Lower leg skin (tissue), 4 donors: ENCODE measurements at regions not wholly inside any gene's neighbourhood (a gene's known extent, or its start where the extent isn't known, plus 50 kb on each side); places are given as distances from the start of the nearest gene placed in this dataset.

Experiments
- DNase-seq, 2 donors: peaks; one replicate each; pipeline ENCODE4 v3.0.0-alpha.2; 2019; ENCODE audit warnings: low spot score in 2 of 2
- H3K4me3 ChIP-seq: fragments of 200-600 bp; sonication (generic); 2 replicates; pipeline ENCODE4 v1.5.1; 2017; ENCODE audit warnings: mild to moderate bottlenecking, low read depth; ENCODE audit not compliant: poor library complexity, severe bottlenecking
- POLR2A ChIP-seq, 2 donors: fragments of 450-650 bp; IDR thresholded peaks; one replicate each; pipeline ENCODE4 v1.6.1; 2016 to 2017; ENCODE audit warnings: antibody characterized with exemption in 2 of 2, mild to moderate bottlenecking in 1 of 2, moderate library complexity in 1 of 2
- WGBS, 2 donors: methylation state at CpG; one replicate each; pipeline ENCODE4 v1.1.5; 2018; 5-methylcytosine and 5-hydroxymethylcytosine counted together
- intact Hi-C: fragments of 100-400 bp; cut with DNase I; formaldehyde crosslinking; loops from one replicate; pipeline ENCODE4 v1.15.0; 2023; ENCODE audit warnings: low total_unique reads
- TF ChIP-seq, protein P1 (sequence below), 3 donors: fragments of 450-650 bp; IDR thresholded peaks; one replicate each; pipeline ENCODE4 v1.5.1; 2016; ENCODE audit warnings: antibody characterized with exemption in 3 of 3, mild to moderate bottlenecking in 3 of 3, moderate library complexity in 2 of 3

DNA sequence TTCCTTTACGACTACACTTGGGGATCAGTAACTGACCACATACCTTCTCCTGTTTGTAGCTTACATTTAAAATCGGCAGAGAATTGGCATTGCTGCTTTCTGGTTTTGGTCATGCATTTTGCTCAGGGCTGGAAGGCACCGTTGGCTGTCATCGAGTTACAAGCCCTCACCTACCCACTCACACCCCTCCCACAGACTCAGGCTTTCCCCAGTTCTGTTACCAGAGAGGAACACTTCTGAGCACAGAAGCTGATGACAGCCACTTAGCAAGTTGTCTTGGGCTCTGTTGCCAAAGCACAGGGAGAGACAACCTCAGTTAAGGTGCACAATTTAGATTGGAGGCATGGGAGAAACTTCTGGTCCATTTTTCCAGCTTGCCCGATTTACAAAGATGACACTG, 204.8 kb upstream of the TOPAZ1 start:
- no peak for DNase-seq
- intact Hi-C loops: no loop called here
- H3K4me3 ChIP-seq: no peak overlapping the region
- WGBS, 2 donors: 78 to 83% methylated on average over 5 of the region's 5 CpGs
- no peak for TF ChIP-seq POLR2A (IDR thresholded peaks at IDR 0.05)
- TF ChIP-seq, protein P1, sequence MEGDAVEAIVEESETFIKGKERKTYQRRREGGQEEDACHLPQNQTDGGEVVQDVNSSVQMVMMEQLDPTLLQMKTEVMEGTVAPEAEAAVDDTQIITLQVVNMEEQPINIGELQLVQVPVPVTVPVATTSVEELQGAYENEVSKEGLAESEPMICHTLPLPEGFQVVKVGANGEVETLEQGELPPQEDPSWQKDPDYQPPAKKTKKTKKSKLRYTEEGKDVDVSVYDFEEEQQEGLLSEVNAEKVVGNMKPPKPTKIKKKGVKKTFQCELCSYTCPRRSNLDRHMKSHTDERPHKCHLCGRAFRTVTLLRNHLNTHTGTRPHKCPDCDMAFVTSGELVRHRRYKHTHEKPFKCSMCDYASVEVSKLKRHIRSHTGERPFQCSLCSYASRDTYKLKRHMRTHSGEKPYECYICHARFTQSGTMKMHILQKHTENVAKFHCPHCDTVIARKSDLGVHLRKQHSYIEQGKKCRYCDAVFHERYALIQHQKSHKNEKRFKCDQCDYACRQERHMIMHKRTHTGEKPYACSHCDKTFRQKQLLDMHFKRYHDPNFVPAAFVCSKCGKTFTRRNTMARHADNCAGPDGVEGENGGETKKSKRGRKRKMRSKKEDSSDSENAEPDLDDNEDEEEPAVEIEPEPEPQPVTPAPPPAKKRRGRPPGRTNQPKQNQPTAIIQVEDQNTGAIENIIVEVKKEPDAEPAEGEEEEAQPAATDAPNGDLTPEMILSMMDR (IDR thresholded peaks at IDR 0.05): no peak

DNA sequence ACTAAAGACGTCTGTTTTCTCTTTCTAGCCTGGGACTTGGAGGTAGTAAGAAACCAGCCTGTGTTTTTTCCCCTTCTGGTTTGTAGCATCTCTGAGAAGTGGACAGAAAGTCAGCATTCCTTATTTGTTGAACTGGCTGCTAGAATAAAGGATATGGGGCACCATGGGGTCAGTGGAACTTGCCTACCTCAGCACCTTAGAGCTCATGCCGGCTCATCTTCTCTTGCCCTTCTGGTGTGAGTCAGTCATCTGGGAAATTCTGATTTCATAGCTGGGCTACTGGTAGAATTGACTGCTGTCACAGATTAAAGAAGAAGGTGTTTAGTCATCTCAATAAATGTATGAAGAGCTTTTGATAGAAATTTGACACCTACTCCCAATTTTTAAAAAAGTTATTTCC, 202.7 kb upstream of the TOPAZ1 start:
- 81 to 88% methylated on average over 2 of the region's 2 CpGs for WGBS, 2 donors
- no peak for DNase-seq
- no peak overlapping the region for H3K4me3 ChIP-seq
- no peak for TF ChIP-seq POLR2A (IDR thresholded peaks at IDR 0.05)
- TF ChIP-seq, protein P1 (IDR thresholded peaks at IDR 0.05): no peak
- intact Hi-C loops: no loop called here

DNA sequence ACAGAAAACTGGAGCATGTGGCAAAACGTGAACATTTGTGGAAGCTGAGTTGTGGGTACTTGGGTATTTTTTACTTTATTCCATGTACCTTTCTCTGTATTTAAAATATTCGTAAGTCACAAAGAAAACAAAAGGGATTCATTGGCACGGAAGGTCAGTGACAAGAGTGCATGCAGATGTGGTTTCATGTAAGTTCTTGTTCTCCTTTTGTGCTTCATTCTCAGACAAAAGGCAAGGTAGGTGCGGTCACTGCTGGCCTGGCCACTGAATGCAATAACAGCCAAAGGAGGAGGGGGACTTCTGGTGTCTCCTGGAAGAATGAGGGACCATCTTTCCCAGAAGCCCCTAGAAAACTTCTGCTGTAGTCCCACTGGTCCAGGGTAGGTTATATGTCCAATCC, 200.0 kb upstream of the TOPAZ1 start:
- intact Hi-C loops: no loop called here
- no peak for DNase-seq
- no peak overlapping the region for H3K4me3 ChIP-seq
- TF ChIP-seq, protein P1 (IDR thresholded peaks at IDR 0.05): no peak
- TF ChIP-seq POLR2A (IDR thresholded peaks at IDR 0.05): no peak
- WGBS, 2 donors: 62 to 73% methylated on average over 4 of the region's 4 CpGs

DNA sequence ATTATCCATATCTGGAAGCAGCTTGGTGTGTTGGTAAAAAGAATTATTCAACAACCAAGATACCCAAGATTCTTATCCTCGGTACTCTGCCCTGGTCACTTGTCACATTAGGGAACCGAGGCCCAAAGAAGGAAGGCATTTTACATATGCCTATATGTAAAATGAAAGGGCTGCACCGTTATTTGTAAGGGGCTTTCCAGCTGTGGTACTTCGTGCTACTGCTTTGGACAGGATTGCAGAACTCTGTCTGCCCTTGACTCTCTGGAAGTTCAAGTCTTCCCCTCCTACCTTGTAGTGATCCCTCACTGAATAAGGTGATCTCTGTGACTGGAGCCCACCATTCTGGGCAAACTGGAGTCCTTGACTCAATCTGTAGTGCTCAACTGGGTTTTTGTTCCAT, 198.9 kb upstream of the TOPAZ1 start:
- H3K4me3 ChIP-seq: no peak overlapping the region
- DNase-seq: no peak
- TF ChIP-seq POLR2A (IDR thresholded peaks at IDR 0.05): no peak
- TF ChIP-seq, protein P1 (IDR thresholded peaks at IDR 0.05): no peak
- 85 to 90% methylated on average over 4 of the region's 4 CpGs for WGBS, 2 donors
- intact Hi-C loops: no loop called here

DNA sequence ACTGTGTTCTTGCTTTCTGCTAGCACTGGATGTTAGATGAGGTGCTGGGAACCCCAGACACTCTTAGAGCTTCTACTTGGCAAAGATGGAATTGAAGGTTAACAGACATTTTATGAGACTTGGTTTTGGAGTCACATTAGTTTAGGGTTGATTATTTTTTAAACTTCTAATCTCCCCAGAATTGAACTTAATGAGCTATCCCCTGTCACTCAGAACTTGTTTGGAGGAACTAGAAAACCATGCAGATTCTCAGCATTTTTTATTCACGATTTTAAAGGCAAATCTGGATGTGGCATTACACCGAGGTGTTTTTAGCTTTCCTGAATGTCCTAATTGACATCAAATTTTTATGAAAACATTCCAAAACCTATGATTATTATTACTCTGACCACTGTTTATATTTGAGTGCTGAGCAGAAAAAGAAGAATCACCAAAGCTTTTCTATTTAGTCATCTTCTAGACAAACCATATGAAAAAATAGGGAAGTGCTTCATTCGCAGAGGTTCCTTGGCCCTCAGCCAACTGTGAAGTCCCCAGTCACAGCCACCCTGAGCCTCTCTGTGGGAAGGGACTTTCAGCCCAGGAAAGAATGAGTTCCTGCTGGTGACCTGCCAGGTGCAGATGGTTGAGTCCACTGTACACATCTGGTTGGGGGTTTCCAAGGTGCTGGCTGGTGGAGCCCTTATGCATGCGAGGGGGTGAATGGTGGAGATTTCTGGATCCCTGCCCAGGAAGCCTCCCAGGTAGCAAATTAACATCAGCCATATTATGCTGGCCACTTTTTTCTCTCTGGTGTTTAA, 196.0 kb upstream of the TOPAZ1 start:
- H3K4me3 ChIP-seq: no peak overlapping the region
- no peak for TF ChIP-seq POLR2A (IDR thresholded peaks at IDR 0.05)
- TF ChIP-seq, protein P1 (IDR thresholded peaks at IDR 0.05): no peak
- intact Hi-C loops: no loop called here
- WGBS, 2 donors: 44 to 54% methylated on average over 4 of the region's 4 CpGs
- no peak for DNase-seq

DNA sequence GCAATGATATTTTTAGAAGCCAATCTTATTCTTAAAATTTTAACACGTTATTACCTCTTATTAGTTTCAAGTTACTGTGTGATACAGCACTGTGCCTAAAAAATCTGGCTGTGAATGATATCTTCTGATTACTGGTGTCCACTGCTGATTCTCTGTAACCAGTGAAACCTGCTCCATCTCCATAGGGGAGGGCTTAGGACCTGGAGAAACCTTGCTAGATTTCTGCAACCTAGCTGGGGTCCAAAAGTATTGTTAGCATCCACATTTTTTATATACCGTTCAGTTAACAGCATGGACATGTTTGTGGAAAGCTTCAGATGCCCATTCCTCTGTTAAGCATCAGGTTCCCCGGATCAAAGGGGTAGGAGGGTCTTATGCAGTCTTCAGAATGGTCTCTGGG, 193.9 kb upstream of the TOPAZ1 start:
- intact Hi-C loops: no loop called here
- TF ChIP-seq POLR2A (IDR thresholded peaks at IDR 0.05): no peak
- TF ChIP-seq, protein P1 (IDR thresholded peaks at IDR 0.05): no peak
- no peak overlapping the region for H3K4me3 ChIP-seq
- DNase-seq: no peak
- WGBS, 2 donors: 70 to 75% methylated on average over 3 of the region's 3 CpGs
